Breast epithelium (tissue), 3 donors: ENCODE measurements at regions not wholly inside any gene's neighbourhood (a gene's known extent, or its start where the extent isn't known, plus 50 kb on each side); places are given as distances from the start of the nearest gene placed in this dataset.

ENCODE experiments used
- POLR2A ChIP-seq: fragments of 450-650 bp; IDR thresholded peaks from one replicate; pipeline ENCODE4 v1.6.1; 2016; ENCODE audit warnings: antibody characterized with exemption, mild to moderate bottlenecking, moderate library complexity
- POLR2AphosphoS5 ChIP-seq, 3 donors: sonication (generic); formaldehyde crosslinking; IDR thresholded peaks; one replicate each; pipeline ENCODE4 v1.6.1; 2017; ENCODE audit warnings: antibody characterized with exemption in 3 of 3
- TF ChIP-seq, protein P1 (sequence below), 3 donors: fragments of 450-650 bp; IDR thresholded peaks; one replicate each; pipeline ENCODE4 v1.5.1; 2016 to 2017; ENCODE audit warnings: antibody characterized with exemption in 3 of 3, mild to moderate bottlenecking in 3 of 3, moderate library complexity in 3 of 3

DNA sequence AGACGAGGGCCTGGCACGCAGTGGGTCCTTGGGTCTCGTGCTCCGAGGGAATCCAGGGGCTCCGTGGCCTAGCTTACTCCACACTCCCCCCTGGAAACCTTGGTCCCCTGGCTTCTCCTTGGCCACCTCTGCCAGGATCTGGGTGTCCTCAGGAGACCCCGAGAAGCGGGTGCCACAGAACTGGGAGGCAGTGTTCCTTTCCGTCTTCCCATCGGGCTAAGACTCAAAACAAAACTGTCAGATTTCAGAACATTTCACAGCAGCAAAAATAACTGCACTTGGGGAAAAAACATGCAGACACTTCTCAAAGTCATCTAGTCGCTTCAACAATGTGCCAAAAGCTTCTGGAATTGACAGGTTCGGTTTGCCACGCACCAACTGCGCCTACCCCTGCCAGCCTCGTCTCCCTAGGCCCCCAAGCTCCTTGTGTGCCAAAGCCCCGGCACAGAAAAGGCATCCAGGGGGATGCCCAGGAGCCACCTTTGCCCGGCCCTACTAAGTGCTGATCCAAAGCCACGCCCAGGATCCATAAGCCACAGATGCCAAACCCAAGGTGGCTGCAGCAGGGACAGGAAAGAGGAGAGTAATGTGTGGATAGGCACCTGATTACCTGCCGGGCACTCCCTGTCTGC, 58.4 kb upstream of the DIO3 start:
- TF ChIP-seq, protein P1, sequence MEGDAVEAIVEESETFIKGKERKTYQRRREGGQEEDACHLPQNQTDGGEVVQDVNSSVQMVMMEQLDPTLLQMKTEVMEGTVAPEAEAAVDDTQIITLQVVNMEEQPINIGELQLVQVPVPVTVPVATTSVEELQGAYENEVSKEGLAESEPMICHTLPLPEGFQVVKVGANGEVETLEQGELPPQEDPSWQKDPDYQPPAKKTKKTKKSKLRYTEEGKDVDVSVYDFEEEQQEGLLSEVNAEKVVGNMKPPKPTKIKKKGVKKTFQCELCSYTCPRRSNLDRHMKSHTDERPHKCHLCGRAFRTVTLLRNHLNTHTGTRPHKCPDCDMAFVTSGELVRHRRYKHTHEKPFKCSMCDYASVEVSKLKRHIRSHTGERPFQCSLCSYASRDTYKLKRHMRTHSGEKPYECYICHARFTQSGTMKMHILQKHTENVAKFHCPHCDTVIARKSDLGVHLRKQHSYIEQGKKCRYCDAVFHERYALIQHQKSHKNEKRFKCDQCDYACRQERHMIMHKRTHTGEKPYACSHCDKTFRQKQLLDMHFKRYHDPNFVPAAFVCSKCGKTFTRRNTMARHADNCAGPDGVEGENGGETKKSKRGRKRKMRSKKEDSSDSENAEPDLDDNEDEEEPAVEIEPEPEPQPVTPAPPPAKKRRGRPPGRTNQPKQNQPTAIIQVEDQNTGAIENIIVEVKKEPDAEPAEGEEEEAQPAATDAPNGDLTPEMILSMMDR (IDR thresholded peaks at IDR 0.05), result no peak
- TF ChIP-seq POLR2A (no peak), POLR2AphosphoS5 (IDR thresholded peaks at IDR 0.05) (no peak)
